ENCODE measurements at regions not wholly inside any gene's neighbourhood (a gene's known extent, or its start where the extent isn't known, plus 50 kb on each side); places are given as distances from the start of the nearest gene placed in this dataset.

- no peaks in the 10 kb centered on the region for H3K36me3 ChIP-seq
Measured at GRCh38 chr7:67407392-67408071, 410.9 kb downstream of the TYW1 start.

GRCh38 chr7:67408109-67408508 lies 411.5 kb downstream of the TYW1 start:
- TF ChIP-seq POLR2A (IDR thresholded peaks at IDR 0.05) (no peak), CTCF (IDR thresholded peaks at IDR 0.05) (no peak)
- intact Hi-C loops (cut with DNase I): no loop called here
- DNase-seq (no peak), ATAC-seq (no peak)
- Histone ChIP-seq H3K36me3 (no peaks in the 10 kb centered on the region), H3K27me3 (no peaks in the 10 kb centered on the region), H3K4me3 (no peak overlapping the region), H3K9me3 (no peaks in the 10 kb centered on the region), H3K4me1 (no peaks in the 10 kb centered on the region), H3K27ac (no peak overlapping the region)

More at GRCh38 chr7:67407392-67408071, 410.9 kb downstream of the TYW1 start:
- TF ChIP-seq CTCF (IDR thresholded peaks at IDR 0.05) (no peak), POLR2A (IDR thresholded peaks at IDR 0.05) (no peak)
- 75% methylated on average over 7 of the region's 9 CpGs for WGBS (ENCODE audit: insufficient coverage, low coverage, low lambda C conversion rate, missing lambda C conversion rate)
- intact Hi-C loops (cut with DNase I): no loop called here
- H3K27ac ChIP-seq: no peak overlapping the region
- DNase-seq (no peak), ATAC-seq (no peak)
- H3K9me3 ChIP-seq: no peaks in the 10 kb centered on the region
- H3K4me1 ChIP-seq: no peaks in the 10 kb centered on the region
- no peaks in the 10 kb centered on the region for H3K27me3 ChIP-seq
- no peak overlapping the region for H3K4me3 ChIP-seq

GRCh38 chr7:67413670-67414069 lies 417.0 kb downstream of the TYW1 start:
- Histone ChIP-seq H3K27ac (no peak overlapping the region), H3K9me3 (no peaks in the 10 kb centered on the region), H3K4me3 (no peak overlapping the region), H3K4me1 (no peaks in the 10 kb centered on the region), H3K27me3 (no peaks in the 10 kb centered on the region), H3K36me3 (no peaks in the 10 kb centered on the region)
- TF ChIP-seq POLR2A (IDR thresholded peaks at IDR 0.05): no peak
- no peak for TF ChIP-seq CTCF (IDR thresholded peaks at IDR 0.05)
- 60% methylated on average over 3 of the region's 3 CpGs for WGBS (ENCODE audit: insufficient coverage, low coverage, low lambda C conversion rate, missing lambda C conversion rate)
- no peak for ATAC-seq
- no peak for DNase-seq
- intact Hi-C loops (cut with DNase I): no loop called here

- H3K27me3 ChIP-seq: no peaks in the 10 kb centered on the region
- H3K27ac ChIP-seq: no peak overlapping the region
- ATAC-seq (no peak), DNase-seq (no peak)
- no peak overlapping the region for H3K4me3 ChIP-seq
- no peaks in the 10 kb centered on the region for H3K36me3 ChIP-seq
- H3K9me3 ChIP-seq: no peaks in the 10 kb centered on the region
- no peaks in the 10 kb centered on the region for H3K4me1 ChIP-seq
- TF ChIP-seq CTCF (IDR thresholded peaks at IDR 0.05): no peak
- no peak for TF ChIP-seq POLR2A (IDR thresholded peaks at IDR 0.05)
- intact Hi-C loops (cut with DNase I): no loop called here
- 77% methylated on average over 3 of the region's 6 CpGs for WGBS (ENCODE audit: insufficient coverage, low coverage, low lambda C conversion rate, missing lambda C conversion rate)
Measured at GRCh38 chr7:67414858-67415257, 418.2 kb downstream of the TYW1 start.

- no peak for ATAC-seq
- Histone ChIP-seq H3K9me3 (no peaks in the 10 kb centered on the region), H3K36me3 (no peaks in the 10 kb centered on the region), H3K4me3 (no peak overlapping the region), H3K27me3 (no peaks in the 10 kb centered on the region), H3K27ac (no peak overlapping the region), H3K4me1 (no peaks in the 10 kb centered on the region)
- WGBS (ENCODE audit: insufficient coverage, low coverage, low lambda C conversion rate, missing lambda C conversion rate): 100% methylated on average over 1 of the region's 7 CpGs
- DNase-seq: no peak
- intact Hi-C loops (cut with DNase I): no loop called here
- TF ChIP-seq POLR2A (IDR thresholded peaks at IDR 0.05) (no peak), CTCF (IDR thresholded peaks at IDR 0.05) (no peak)
Measured at GRCh38 chr7:67422601-67423000, 426.0 kb downstream of the TYW1 start.
